NCI-H1092 (cell line): ENCODE measurements at regions not wholly inside any gene's neighbourhood (a gene's known extent, or its start where the extent isn't known, plus 50 kb on each side); places are given as distances from the start of the nearest gene placed in this dataset.
"Not testable (repeated sequence)": the region's sequence is repeated elsewhere in the genome, so short reads cannot be mapped to it uniquely, and the experiment has no call there.

Experiments
- DNase-seq: peaks from one replicate; lab custom pipeline; 2025; lab: John Stamatoyannopoulos, UW

GRCh38 chr3:110001905-110002304 lies 664.6 kb upstream of the DPPA4 start:
- not testable (repeated sequence) for DNase-seq

- no peak for DNase-seq
Measured at GRCh38 chr3:110006913-110007312, 669.6 kb upstream of the DPPA4 start.

GRCh38 chr3:110015231-110015963 lies 678.1 kb upstream of the DPPA4 start:
- DNase-seq = no peak

GRCh38 chr3:110016235-110016815 lies 679.0 kb upstream of the DPPA4 start:
- no peak for DNase-seq

- DNase-seq = no peak
Measured at GRCh38 chr3:110017304-110017703, 680.0 kb upstream of the DPPA4 start.

GRCh38 chr3:110021659-110022058 lies 684.3 kb upstream of the DPPA4 start:
- no peak for DNase-seq

- DNase-seq = not testable (repeated sequence)
Measured at GRCh38 chr3:110023022-110023421, 685.7 kb upstream of the DPPA4 start.

GRCh38 chr3:110026421-110026820 lies 689.1 kb upstream of the DPPA4 start:
- DNase-seq = no peak

- no peak for DNase-seq
Measured at GRCh38 chr3:110027446-110028080, 690.2 kb upstream of the DPPA4 start.

GRCh38 chr3:110031975-110032374 lies 694.6 kb upstream of the DPPA4 start:
- DNase-seq = no peak

GRCh38 chr3:110059431-110059830 lies 722.1 kb upstream of the DPPA4 start:
- no peak for DNase-seq

GRCh38 chr3:110062716-110063115 lies 725.4 kb upstream of the DPPA4 start:
- no peak for DNase-seq

GRCh38 chr3:110063178-110063577 lies 725.8 kb upstream of the DPPA4 start:
- DNase-seq = no peak

- no peak for DNase-seq
Measured at GRCh38 chr3:110066206-110066605, 728.9 kb upstream of the DPPA4 start.

GRCh38 chr3:110067527-110067926 lies 730.2 kb upstream of the DPPA4 start:
- no peak for DNase-seq

- no peak for DNase-seq
Measured at GRCh38 chr3:110069761-110070160, 732.4 kb upstream of the DPPA4 start.

GRCh38 chr3:110070161-110070916 lies 733.0 kb upstream of the DPPA4 start:
- no peak for DNase-seq

- no peak for DNase-seq
Measured at GRCh38 chr3:110074095-110074494, 736.7 kb upstream of the DPPA4 start.

GRCh38 chr3:110077093-110077492 lies 739.7 kb upstream of the DPPA4 start:
- no peak for DNase-seq

GRCh38 chr3:110093411-110093810 lies 756.1 kb upstream of the DPPA4 start:
- no peak for DNase-seq

GRCh38 chr3:110093812-110094401 lies 756.6 kb upstream of the DPPA4 start:
- DNase-seq = no peak

- no peak for DNase-seq
Measured at GRCh38 chr3:110099711-110100110, 762.4 kb upstream of the DPPA4 start.
